HG03521 (cell line): ENCODE measurements at regions not wholly inside any gene's neighbourhood (a gene's known extent, or its start where the extent isn't known, plus 50 kb on each side); places are given as distances from the start of the nearest gene placed in this dataset.

Experiments
- ATAC-seq: cut with Tn5 transposase; IDR thresholded peaks from one replicate; pipeline ENCODE4 v1.9.1; 2021; ENCODE audit warnings: mild to moderate bottlenecking, moderate library complexity; ENCODE audit not compliant: unreplicated experiment

GRCh38 chr13:73940098-73940497 lies 194.1 kb downstream of the KLF12 start:
- no peak for ATAC-seq

DNA sequence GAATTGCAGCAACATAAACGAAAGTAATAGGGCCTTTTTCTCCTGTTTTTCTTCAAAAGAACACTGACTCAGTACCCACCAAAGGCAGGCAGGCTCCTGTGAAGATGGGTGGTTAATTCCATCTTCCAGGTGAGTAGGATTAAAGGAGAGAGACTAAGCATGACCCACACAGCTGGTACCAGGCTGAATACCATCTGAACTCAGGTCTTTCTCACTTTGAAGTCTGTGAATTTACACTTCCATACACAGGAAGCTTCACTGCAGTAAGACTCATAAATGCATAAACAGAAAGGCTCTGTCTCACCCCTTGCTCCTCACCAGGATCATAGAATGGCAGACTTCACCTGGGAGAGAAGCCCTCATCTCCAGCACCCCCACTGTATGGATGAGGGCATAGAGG lies 194.6 kb downstream of the KLF12 start:
- no peak for ATAC-seq

- ATAC-seq = no peak
Measured at GRCh38 chr13:73939071-73939380, 195.2 kb downstream of the KLF12 start.

DNA sequence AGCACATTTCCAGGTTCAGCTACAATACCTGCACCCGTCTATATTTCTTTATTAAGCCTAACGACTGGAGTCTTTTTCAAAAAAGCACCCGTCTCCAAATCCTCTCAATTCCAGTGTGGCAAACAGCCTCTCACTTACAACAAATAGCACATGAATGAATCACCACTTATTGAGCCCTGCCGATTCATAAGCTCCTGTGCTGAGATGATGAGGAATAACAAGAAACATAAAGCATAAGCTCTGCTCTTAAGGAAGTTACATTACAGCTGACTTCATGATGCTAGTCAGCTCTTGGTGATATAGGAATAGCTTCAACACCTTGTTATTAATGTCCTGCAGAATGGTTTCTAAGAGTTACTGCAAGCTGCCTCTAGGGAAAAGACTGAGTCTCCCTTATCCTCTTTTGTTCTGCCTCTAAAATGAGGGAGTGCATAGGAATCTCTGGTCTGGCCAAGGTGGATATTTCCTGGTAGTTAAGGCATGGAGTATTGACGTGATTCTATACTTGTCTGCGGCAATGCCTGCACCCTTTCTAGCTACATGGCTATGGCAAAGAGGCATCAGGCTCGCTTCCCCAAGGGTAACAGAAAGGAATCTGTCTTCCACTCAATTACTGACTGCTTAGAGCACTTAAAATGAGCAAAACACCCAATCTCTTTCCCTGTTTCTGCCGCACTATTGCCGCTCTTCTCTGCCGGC lies 195.7 kb downstream of the KLF12 start:
- no peak for ATAC-seq

- ATAC-seq = no peak
Measured at GRCh38 chr13:73937441-73937840, 196.8 kb downstream of the KLF12 start.

- no peak for ATAC-seq
Measured at GRCh38 chr13:73935991-73936390, 198.2 kb downstream of the KLF12 start.

DNA sequence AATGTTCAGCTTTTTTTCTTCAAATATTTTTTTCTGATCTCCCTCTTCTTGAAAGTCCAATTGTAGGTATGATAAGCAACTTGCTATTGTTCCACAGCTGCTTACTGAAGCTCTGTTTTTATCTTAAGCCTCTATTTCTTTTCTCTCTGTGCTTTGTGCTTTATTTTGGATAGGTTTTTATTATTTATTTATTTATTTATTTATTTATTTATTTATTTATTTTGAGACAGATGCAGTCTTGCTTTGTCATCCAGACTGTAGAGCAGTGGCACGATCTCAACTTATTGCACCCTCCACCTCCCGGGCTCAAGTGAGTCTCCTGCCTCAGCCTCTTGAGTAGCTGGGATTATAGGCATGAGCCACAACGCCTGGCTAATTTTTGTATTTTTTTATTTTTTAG lies 199.4 kb downstream of the KLF12 start:
- no peak for ATAC-seq

- ATAC-seq = no peak
Measured at GRCh38 chr13:73934215-73934641, 200.0 kb downstream of the KLF12 start.

GRCh38 chr13:73933795-73934194 lies 200.4 kb downstream of the KLF12 start:
- no peak for ATAC-seq

DNA sequence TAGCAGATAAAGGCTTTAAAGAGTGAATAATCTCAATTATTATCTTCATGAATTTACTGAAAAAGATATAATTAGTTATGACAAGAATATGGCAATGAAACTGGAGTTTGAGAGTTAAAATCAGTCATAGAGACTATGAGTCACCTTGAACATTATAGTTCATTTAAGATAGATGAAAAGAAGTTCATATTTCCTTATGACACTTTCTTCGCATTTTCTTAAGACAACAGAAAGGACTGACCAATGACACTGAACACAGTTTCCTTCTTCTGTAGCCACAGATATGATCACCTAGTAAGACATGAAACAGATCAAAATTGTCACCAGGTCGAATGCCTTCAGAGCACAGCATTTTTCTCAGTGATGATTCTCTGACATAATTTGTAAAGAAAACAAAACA lies 202.1 kb downstream of the KLF12 start:
- ATAC-seq = no peak

GRCh38 chr13:73929287-73929932 lies 204.8 kb downstream of the KLF12 start:
- ATAC-seq = no peak

- peak; percentile 91 for ATAC-seq
Measured at GRCh38 chr13:73924607-73925006, 209.6 kb downstream of the KLF12 start.

DNA sequence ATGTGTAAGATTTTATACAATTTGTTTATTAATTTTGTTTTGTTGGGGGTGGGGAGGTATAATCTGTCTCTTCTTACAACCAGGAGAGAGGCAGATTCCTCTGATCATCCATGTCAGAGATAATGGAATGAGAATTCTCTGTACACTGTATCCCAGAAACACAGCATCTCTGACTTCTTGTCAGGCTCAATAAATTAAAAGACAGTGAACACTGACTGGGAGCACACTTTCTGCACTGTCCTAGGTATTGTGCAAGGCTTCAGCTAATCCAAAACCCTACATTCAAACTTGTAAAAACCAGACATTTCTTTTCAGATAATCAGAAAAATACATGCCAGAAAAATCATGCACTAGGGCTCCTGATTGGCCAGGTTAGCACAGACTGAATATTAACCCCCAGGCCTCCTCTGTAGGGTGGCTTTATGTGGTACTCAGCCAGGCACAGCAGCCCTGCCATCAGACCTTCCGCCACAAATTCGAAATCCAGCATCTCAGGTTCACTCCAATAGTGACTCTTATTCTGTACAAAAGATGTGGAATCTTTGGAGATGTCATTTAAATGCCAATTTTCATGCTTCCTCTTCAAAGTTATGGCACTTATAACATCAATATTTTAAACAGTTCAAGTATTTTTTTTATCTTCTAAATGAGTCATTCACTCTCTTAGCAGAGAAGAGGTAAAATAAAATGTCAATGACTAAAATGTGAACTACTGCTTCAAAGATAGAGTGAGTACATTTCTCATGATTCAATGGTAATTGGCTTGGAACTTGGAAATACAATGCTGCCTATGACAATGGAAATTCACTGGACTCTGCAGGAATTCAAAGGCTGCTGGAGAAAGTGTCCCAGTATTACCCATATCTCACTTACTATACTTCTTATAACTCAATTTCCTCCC lies 211.5 kb downstream of the KLF12 start:
- ATAC-seq = no peak

DNA sequence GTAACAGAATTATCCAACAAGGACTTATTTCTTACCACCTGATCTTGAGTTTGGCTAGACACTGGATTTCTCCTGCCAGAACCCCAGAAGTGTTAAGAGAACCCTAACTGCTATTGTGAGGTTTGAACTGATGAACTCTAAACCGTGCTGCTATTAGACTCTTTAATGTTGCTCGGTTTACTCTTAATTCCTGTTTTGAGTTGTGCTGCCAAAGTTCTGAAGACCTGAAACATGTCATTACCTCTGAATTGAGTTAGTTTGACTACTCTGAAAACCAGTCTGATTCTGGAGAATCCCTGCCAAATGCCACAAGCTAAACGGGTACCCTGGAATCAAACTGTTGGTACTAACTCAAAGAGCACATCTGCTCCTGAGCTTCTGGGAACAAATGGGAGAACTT lies 215.5 kb downstream of the KLF12 start:
- no peak for ATAC-seq

DNA sequence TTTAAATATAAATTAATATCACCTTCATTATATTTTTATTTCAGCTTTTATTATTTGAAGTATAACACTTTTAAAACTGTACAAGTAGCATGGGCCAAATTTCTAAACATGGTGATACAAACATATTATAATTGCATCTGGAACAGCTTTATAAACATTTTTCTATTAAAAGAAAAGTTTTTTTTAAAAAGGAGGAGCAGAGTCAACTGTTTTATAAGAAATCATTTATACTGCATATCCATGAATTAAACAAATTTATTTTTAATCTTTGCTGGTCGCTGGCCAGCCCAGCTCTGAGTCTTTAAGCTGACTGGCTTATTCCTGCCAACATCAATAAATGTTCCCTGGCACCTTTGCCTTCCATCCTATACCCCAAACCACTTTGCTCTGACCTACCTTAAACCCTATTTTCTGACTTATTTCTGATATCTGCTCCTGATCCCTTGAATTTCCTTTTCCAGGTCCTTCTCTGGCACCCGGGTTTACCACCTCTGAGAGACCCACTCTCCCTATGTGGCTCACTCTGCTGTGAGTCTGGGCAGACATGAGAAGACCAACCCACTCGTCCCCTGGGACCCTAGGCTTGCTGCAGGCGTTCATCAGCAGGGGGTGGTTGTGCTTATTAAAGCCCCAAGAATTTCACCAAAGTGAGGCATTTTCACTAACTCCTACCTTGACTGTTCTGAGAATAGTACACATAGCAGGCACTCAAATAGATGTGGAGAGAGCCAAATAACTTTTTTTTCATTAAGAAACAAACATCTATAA lies 220.3 kb downstream of the KLF12 start:
- peak; percentile 51 for ATAC-seq

DNA sequence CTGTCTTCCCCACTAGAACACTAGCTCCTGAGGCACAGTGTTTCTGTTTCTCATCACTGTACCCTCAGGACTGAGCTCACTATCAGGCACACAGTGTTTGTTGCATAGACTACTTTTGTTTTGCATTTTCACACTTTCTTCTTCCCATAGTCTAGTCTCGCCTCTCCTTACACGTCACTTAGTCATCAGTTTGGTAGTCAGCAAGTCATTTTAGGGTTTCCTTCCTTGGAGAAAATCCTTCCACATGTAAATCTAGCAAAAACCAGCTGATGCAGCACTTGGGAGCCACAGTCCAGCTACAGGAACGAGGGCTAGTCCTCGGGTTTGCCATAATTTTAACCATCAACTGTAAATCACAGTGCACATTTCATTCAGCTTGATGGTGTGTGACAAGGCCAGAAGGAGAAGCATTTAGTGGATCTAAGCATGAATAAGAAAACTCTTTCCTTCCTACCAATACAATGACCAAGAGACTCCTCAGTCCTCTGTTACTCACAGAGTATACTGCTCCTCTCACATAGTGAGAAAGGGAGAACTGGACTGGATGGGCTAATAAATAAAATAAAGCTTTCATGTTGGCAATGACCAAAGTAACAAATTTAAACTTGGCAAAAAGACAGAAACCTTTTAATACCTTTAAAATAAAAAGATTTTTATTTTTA lies 221.0 kb downstream of the KLF12 start:
- ATAC-seq = no peak

DNA sequence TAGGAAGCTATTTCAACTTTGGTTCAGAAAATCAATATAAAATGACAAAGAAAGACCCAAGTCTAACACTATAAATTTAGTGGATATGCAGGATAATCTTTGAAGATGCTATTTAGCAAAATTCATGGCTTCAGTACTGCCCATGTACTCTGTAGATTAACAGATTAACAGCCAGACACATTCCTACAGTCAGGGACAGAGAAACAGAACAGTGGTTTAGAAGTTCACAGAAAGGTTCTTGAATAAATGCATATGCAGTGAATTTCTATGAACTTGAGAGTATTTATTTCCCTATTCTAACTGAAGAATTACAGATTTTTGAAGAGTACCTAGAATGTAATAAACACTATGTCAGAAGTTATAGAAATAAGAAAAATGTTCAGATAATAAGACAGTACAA lies 222.8 kb downstream of the KLF12 start:
- ATAC-seq = no peak

GRCh38 chr13:73910733-73911132 lies 223.5 kb downstream of the KLF12 start:
- no peak for ATAC-seq

DNA sequence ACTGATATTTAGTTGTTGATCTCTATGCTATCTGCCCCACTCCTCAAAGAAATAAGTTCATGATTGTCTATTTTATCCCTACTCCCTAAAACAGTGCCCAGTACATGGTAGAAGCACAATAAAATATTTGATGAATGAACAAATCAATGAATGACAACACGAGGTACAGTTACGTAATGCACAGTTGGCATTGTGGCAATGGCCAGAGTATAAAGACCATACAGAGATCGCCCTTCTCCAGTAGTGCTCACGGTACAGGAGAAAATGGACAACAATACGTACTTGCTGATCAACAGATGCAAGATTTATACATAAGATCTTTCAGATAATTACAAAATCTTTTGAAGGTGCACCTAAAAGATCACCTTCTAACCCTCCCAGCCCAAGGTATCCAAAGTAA lies 225.4 kb downstream of the KLF12 start:
- no peak for ATAC-seq

- ATAC-seq = no peak
Measured at GRCh38 chr13:73904625-73905024, 229.6 kb downstream of the KLF12 start.

DNA sequence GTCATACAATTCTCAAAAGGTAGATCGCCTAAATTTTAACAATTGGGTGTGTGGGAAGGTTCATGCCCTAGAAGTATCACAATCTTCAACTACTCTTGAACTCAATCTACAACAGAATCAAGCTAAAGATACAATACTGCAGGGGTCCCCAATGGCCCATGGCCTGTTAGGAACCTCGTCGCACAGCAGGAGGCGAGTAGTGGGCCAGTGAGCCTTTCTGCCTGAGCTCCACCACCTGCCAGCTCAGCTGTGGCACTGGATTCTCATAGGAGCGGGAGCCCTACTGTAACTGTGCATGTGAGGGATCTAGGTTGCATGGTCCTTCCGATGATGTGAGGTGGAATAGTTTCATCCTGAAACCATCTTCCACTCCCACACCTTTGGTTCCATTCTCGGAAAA lies 230.6 kb downstream of the KLF12 start:
- ATAC-seq = no peak
